ENCODE measurements at regions not wholly inside any gene's neighbourhood (a gene's known extent, or its start where the extent isn't known, plus 50 kb on each side); places are given as distances from the start of the nearest gene placed in this dataset.

GRCh38 chr3:164375995-164376394 lies 702.3 kb downstream of the SI start:
- TF ChIP-seq ESRRG (CRISPR knock-in tag; IDR thresholded peaks at IDR 0.05) (no peak), ARNTL (CRISPR knock-in tag; IDR thresholded peaks at IDR 0.05; ENCODE audit: borderline replicate concordance, low read depth) (no peak), CREB5 (CRISPR knock-in tag; IDR thresholded peaks at IDR 0.05; ENCODE audit: low read depth) (no peak), BACH2 (CRISPR knock-in tag; IDR thresholded peaks at IDR 0.05; ENCODE audit: borderline replicate concordance) (no peak), GLIS3 (CRISPR knock-in tag; IDR thresholded peaks at IDR 0.05) (no peak), CSDC2 (CRISPR knock-in tag; IDR thresholded peaks at IDR 0.05) (no peak), ZNF565 (CRISPR knock-in tag; conservative IDR thresholded peaks at IDR 0.05; ENCODE audit: low read depth) (no peak), ZNF70 (CRISPR knock-in tag; IDR thresholded peaks at IDR 0.05) (no peak), TSHZ2 (CRISPR knock-in tag; IDR thresholded peaks at IDR 0.05) (no peak), SNAI2 (CRISPR knock-in tag; IDR thresholded peaks at IDR 0.05) (no peak), TOX (CRISPR knock-in tag; IDR thresholded peaks at IDR 0.05; ENCODE audit: borderline replicate concordance) (no peak), POU6F1 (CRISPR knock-in tag; IDR thresholded peaks at IDR 0.05; ENCODE audit: borderline replicate concordance, low read depth) (no peak), ZC3H10 (CRISPR knock-in tag; IDR thresholded peaks at IDR 0.05) (no peak), ZNF8 (CRISPR knock-in tag; IDR thresholded peaks at IDR 0.05) (no peak), OSR1 (CRISPR knock-in tag; IDR thresholded peaks at IDR 0.05) (no peak), ZFP3 (CRISPR knock-in tag; IDR thresholded peaks at IDR 0.05) (no peak), TCF4 (CRISPR knock-in tag; IDR thresholded peaks at IDR 0.05; ENCODE audit: borderline replicate concordance) (no peak)
- ATAC-seq = no peak

- no peak for ATAC-seq
- TF ChIP-seq ESRRG (CRISPR knock-in tag; IDR thresholded peaks at IDR 0.05) (no peak), SNAI2 (CRISPR knock-in tag; IDR thresholded peaks at IDR 0.05) (no peak), PPARA (CRISPR knock-in tag; IDR thresholded peaks at IDR 0.05; ENCODE audit: borderline replicate concordance) (no peak), TOX (CRISPR knock-in tag; IDR thresholded peaks at IDR 0.05; ENCODE audit: borderline replicate concordance) (no peak), ARNTL (CRISPR knock-in tag; IDR thresholded peaks at IDR 0.05; ENCODE audit: borderline replicate concordance, low read depth) (no peak), ZNF70 (CRISPR knock-in tag; IDR thresholded peaks at IDR 0.05) (no peak), CSDC2 (CRISPR knock-in tag; IDR thresholded peaks at IDR 0.05) (no peak), POU6F1 (CRISPR knock-in tag; IDR thresholded peaks at IDR 0.05; ENCODE audit: borderline replicate concordance, low read depth) (no peak), PATZ1 (CRISPR knock-in tag; IDR thresholded peaks at IDR 0.05; ENCODE audit: borderline replicate concordance) (no peak), RARB (CRISPR knock-in tag; IDR thresholded peaks at IDR 0.05) (no peak)
Measured at GRCh38 chr3:164375538-164375937, 702.8 kb downstream of the SI start.

- no peak for ATAC-seq
- TF ChIP-seq PPARA (CRISPR knock-in tag; IDR thresholded peaks at IDR 0.05; ENCODE audit: borderline replicate concordance) = no peak
- TF ChIP-seq RARB (CRISPR knock-in tag; IDR thresholded peaks at IDR 0.05) = no peak
- TF ChIP-seq PATZ1 (CRISPR knock-in tag; IDR thresholded peaks at IDR 0.05; ENCODE audit: borderline replicate concordance) = no peak
- no peak for TF ChIP-seq ISL1 (CRISPR knock-in tag; IDR thresholded peaks at IDR 0.05)
- no peak for TF ChIP-seq ZNF8 (CRISPR knock-in tag; IDR thresholded peaks at IDR 0.05)
- TF ChIP-seq CSDC2 (CRISPR knock-in tag; IDR thresholded peaks at IDR 0.05) = no peak
- no peak for TF ChIP-seq ZFP3 (CRISPR knock-in tag; IDR thresholded peaks at IDR 0.05)
- TF ChIP-seq GLIS3 (CRISPR knock-in tag; IDR thresholded peaks at IDR 0.05) = no peak
- TF ChIP-seq ZNF70 (CRISPR knock-in tag; IDR thresholded peaks at IDR 0.05) = no peak
- TF ChIP-seq ESRRG (CRISPR knock-in tag; IDR thresholded peaks at IDR 0.05) = no peak
- no peak for TF ChIP-seq BACH2 (CRISPR knock-in tag; IDR thresholded peaks at IDR 0.05; ENCODE audit: borderline replicate concordance)
- no peak for TF ChIP-seq ZC3H10 (CRISPR knock-in tag; IDR thresholded peaks at IDR 0.05)
- no peak for TF ChIP-seq ZNF565 (CRISPR knock-in tag; conservative IDR thresholded peaks at IDR 0.05; ENCODE audit: low read depth)
- no peak for TF ChIP-seq CSRNP3 (CRISPR knock-in tag; IDR thresholded peaks at IDR 0.05)
Measured at GRCh38 chr3:164371681-164372080, 706.6 kb downstream of the SI start.
